GM21447 (cell line): ENCODE measurements at regions not wholly inside any gene's neighbourhood (a gene's known extent, or its start where the extent isn't known, plus 50 kb on each side); places are given as distances from the start of the nearest gene placed in this dataset.

Experiments used
- ATAC-seq: cut with Tn5 transposase; IDR thresholded peaks from one replicate; pipeline ENCODE4 v1.9.1; 2021; ENCODE audit not compliant: unreplicated experiment

DNA sequence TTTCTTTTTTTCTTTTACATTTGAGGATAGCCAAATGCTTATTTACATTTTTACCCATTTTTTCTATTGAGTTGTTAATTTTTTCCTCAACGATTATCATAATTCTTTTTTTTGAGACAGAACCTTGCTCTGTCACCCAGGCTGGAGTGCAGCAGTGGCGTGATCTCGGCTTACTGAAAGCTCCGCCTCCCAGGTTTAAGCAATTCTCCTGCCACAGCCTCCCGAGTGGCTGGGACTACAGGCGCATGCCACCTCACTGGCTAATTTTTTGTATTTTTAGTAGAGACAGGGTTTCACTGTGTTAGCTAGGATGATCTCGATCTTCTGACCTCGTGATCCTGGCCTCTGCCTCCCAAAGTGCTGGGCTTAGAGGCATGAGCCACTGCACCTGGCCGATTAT is 208.7 kb downstream of the LIG4 start:
- no peak for ATAC-seq

DNA sequence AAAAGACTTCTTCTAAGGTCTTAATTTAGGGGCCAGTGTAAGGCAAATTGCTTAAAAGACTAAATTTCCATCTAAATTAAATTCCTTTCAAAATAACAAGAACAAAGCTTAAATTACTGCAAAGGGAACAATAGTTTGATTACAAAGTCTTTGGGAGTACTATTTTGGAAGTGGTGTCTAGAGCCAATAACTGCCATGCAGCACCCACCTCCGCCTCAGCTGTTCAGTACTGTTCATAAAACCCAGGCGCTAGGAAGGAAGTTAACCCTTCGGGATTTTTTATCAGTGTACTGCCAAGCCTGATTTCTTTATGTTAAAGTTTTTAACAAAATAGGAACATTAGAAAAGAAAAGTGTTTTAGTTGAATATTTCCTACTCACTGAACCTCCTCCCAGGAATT is 210.1 kb downstream of the LIG4 start:
- ATAC-seq: no peak

DNA sequence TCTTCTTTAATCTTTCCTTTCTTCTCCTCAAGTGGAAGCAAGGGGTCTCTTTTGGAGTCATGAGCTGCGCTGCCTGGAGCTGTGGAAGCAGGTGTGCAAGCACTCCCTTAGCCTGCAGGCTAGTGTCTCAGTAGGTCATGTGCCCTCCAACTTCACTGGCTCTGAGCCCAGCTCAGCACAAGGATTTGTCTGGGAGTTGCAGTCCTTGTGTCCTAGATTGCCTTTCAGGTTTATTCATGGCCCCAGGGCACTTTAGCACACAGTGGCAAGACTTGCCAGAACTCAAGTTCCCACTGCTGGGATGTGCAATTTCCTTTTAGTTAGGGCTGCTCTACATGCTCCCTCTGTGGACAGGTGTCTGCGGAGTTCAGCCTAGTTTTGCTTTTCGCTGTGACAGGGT is 211.7 kb downstream of the LIG4 start:
- ATAC-seq: no peak

DNA sequence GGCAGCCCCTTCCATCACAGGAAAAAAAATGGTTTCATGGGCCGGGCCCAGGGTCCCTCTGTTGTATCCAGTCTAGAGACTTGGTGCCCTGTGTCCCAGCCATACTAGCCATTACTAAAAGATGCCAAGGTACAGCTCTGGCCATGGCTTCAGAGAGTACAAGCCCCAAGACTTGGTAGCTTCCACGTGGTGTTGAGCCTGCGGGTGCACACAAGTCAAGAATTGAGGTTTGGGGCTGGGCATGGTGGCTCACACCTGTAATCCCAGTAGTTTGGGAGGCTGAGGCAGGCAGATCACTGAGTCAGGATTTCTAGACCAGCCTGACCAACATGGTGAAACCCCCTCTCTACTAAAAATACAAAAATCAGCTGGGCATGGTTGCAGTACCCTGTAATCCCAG is 214.3 kb downstream of the LIG4 start:
- no peak for ATAC-seq

DNA sequence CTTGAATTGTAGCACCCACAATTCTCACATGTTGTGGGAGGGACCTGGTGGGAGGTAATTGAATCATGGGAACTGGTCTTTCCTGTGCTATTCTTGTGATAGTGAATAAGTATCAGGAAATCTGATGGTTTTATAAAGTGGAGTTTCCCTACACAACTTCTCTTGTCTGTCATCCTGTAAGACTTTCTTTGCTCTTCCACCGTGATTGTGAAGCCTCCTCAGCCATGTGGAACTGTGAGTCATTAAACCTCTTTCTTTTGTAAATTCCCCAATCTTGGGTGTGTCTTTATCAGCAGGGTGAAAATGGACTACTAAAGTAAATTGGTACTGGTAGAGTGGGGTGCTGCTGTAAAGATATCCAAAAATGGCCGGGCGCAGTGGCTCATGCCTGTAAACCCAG is 215.6 kb downstream of the LIG4 start:
- ATAC-seq: no peak

DNA sequence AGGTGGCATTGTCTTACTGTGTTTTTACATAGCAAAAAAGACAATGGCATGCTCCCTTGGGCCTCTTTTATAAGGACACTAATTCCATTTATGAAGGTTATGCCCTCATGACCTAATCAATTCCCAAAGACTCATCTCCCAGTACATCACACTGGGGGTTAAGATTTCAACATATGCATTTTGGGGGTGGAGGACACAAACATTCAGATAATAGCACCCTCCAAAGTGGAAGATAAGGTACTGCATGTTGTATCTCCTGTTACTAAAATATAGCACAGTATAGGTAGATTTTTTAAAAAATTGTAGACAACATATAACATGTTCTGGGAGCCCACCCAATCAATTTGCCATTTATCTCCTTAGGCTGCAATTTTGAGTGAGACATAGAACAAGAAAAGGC is 221.2 kb downstream of the LIG4 start:
- ATAC-seq: no peak

DNA sequence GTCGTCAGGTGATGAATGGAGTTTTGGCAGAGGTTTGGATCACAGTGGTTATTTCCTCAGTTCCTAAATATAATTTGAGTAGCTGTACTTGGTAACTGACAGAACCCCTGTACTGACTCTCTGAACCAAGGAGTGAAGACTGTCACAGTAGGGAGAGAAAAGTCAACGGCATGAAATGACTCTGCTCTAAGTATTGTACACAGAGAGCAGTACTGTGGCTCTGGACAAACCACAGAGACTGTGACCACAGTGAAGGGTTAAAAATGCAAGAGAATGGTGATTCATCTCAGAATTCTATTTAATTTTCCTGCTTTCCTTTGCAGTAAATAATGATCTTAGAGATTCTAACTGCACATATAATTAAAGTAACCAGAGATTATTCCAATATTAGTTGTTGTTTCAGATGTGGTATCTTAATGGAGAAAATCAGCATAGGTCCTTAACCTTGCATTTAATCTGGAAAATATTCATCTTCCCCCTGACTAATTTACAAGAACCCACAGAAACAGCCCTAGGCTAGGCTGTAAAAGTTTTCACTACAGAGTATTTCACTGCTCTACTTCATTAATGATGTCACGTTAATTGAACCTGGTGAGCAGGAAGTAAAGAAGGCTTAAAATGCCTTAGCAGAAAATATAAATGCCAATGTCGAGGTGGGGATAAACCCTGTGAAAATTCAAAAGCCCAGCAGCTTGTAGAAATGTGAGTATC is 221.9 kb downstream of the LIG4 start:
- ATAC-seq: no peak

DNA sequence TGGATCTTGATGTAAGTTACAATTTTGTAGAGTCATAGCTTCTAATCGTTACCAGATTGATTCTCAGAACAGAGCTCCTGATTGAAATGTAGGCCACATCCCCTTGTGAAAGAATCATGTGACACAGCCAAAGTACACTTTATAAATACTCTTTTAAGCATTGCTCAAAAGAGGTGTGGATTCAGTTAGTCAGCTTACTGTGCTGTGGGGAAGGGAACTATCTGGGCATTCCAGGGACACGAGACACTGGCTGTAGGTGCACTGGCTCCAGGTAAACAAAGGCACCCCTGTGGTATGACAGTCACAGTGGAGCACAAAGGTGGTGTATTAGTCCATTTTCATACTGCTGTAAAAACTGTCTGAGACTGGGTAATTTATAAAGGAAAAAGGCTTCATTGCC is 222.8 kb downstream of the LIG4 start:
- ATAC-seq: no peak

DNA sequence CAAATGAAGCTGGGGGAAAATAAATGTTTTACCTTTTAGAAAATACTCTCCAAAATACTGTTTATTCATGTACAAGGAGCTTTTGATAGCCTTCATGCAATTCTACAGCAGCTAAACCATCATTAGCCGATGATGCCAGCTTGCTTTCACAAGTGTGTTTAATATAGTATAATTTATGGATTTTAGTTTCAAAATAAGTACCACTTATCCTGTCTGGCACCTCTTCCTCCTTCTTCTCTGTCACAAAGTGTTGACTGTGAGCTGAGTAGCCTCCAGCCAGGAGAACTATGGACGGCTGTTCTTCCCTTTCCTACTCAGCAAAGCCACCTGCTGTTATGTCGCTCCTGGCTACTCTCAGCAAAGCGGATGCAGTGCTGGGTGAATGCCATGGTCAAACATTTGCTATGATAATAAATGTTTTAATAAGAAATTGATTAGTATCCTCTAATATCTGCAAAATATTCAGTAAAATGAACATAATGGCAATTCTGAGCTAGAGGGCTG is 238.2 kb downstream of the LIG4 start:
- ATAC-seq: no peak

DNA sequence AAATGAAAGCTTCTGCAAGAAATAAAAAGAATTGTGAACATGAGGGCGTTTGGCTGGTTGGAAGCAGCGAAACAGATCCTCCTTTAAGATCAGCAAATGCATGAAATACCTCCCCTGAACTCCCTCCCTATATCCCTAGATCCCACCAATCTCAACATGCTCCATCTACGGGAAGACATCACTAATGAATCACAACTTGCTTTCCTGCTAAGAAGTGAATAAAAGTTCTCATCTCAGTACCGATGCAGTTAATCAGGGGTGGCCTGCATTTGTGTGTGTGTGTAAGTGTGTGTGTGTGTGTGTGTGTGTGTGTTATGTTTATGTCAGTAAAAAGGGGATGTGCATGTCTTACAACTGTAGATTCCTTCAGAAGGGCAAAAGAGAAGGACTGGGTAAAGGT is 238.7 kb downstream of the LIG4 start:
- no peak for ATAC-seq

DNA sequence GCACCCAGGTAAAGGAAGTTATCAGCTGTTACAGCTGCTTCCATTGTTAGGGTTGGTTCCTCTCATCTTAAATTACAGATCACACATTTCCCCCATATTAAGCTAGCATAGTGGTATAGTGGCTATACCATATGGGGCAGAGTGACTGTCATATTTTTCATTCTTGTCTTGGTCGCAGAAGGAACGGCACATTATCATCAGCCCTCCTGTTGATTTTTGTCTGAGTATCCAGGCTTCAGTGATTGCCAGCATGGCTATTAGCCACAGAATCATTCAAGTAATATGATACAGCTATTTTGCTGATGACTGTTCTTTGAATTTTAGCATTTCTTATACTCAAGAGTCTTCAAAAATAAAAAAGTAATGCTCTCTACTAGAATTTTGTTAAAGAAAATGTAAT is 240.9 kb downstream of the LIG4 start:
- no peak for ATAC-seq

DNA sequence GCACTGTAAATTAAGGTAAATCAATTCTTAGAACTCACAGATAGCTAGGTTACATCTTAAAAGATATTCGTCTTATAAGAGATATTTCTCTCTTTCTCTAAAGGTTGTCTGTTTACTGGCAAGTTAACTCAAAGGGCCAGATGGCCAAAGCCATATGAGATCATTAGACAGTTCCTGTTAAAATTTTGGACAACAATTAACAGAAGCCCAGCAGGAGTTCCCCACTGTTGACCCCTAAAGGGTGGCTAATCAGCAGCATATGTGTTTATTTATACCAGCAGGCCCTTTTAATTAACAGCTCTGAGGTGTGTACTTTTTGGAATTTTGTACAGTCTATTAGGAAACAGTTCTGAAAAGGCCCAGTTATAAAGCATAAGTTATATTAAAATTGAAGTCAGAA is 245.8 kb downstream of the LIG4 start:
- no peak for ATAC-seq

DNA sequence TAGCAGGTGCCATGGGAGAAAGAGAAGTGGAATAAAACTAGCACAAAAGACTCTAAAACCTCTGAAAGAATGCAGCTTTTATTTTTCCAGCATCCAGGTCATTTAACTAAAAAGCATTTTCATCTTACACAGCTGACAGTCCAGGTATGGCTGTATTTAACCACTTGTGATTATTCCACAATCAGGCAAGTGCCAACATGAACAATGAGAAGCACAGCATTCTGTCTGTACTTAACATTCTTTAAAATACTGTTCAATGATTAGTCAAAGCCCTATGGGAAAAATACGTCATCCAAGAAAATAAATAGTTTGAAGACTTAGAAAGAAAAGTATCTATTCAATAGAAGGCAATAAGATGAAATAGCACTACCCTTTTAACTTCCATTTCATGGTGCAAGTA is 246.9 kb downstream of the LIG4 start:
- ATAC-seq: no peak

DNA sequence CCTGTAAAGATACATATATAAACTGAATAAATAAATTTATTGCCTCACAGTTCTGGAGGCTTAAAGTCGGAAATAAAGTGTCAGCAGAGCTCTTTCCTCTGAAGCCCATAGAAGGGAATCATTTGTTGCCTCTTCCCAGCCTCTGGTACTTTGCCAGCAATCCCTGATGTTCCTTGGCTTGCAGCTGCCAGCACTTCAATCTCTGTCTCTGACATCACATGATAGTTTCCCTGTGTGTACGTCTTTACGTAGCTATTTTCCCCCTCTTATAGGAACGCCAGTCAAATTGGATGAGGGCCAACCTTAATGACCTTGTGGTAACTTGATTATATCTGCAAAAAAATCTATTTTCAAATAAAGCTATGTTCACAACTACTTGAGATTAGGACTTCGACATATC is 250.9 kb downstream of the LIG4 start:
- ATAC-seq: no peak

DNA sequence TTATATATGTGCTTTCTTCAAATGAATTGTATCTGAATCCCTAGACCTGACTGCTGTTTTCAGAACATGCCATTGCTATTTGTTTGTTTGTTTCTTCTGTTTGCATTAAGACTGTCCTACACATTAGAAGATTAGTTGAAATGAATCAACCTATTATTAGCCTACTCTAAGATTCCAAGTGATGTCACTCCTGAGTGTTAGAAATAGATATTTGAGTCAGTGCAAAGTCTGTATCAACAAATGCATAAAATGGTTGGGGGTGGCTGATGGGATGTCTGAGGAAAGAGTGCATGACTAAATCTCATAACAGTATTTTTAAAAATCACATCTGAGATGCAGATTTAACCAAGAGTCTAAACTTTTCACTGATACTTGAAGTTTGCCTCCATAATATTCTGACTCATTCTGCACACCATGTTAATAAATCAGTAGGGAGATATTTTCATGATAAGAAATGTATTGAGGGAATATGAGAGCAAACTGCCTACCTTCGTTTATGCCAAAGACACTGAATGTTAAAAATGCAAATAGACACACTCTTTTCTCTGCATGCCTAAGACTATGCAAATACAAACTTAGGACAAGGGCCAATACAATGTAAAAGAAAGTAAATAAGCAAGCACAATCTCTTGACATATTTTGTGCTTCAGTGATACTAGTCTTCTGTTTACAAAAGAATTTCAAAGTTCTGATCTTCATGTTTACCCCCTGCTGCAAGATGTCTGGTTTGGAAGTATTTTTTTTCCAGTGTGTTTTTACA is 253.3 kb downstream of the LIG4 start:
- no peak for ATAC-seq

DNA sequence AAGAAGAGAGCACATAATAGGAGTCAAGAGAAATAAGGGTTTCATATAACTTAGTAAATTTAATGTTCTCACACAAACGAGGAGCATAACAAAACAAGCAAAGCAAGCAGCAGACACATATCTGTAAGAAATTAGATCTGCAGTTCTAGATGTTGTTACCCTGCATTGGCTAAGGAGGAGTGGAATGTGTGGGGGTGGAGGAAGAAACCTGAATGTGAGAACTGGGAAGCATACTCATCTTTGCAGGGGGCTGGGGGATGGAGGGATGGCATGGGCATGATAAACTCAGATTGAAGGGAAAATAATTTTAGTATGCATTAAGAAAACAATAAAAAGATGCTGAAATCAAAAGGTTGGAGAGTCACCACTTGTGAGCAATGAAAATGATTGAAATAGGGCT is 255.0 kb downstream of the LIG4 start:
- ATAC-seq: no peak

DNA sequence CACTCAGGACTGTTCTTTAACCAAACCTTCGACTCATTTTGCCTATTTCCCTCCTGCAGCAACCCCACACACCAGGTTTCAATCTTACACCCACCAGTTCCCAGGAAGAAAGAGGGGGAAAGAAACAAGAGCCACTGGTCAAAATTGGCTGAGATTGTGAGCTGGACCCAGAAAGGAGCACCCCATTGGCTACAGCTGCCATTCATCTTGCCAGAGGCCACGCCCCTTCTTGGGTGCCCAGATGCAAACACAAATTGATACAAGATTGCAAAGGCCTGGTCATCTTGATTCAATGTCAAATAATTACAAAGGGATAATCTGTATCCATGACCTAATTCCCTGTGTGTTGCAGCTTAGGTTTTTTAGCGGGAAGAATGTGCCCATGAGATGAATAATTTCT is 258.4 kb downstream of the LIG4 start:
- no peak for ATAC-seq

DNA sequence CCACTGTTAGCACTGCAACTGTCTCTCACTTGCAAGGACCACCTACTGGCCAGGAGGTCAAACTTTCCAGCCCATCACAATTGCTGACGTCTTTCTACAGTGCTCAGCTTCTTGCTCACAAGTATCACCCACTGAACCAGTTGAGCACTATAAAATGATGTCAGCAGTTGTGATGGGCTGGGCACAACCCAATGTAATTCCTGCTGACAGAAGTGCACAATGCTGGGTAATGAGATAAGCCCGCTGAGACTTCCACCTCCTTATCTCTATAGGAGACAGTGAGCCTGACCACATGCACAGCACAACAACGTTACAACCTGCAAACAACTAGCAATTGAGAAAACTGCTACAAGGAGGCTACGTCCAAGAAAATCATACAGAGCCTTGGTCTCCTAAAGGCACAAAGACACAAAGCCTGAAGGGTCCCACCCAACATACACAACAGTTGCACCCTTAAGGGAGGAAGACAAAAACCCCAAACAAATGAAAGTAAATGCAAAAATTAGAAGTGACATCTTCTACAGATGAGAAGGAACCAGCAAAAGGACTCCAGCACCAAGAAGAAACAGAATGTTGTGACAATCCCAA is 273.2 kb downstream of the LIG4 start:
- no peak for ATAC-seq

DNA sequence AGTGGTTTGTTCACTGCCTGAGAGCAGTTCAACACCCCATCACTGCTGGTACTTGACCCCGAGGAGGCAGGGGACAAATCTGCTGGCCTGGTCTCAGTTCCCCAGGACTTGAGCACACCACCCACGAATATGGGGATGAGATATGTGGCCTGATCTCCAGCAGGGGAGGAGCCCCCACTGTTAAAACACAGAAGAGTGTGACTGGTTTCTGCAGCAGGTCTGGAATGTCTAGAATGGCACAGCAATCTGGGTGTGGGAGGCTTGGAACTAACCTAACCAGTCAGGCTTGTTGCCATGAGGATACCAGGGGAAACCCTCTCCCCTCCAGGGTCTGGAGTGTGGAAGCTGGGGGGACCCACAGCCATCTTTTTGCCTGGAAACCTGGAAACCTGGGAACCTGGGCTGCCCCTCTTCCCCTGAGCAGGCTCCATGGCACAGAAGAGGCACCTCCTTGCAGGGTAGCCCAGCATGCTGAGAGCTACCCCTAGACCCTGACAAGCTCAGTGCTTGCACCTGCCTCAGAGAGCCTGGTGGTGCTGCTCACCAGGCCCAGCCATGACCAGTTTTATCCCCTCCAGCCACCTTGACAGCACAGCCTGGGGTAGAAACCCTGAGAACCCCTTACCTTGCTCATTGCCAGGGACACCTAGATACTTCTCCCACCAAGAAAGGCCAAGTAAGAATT is 273.8 kb downstream of the LIG4 start:
- ATAC-seq: no peak

DNA sequence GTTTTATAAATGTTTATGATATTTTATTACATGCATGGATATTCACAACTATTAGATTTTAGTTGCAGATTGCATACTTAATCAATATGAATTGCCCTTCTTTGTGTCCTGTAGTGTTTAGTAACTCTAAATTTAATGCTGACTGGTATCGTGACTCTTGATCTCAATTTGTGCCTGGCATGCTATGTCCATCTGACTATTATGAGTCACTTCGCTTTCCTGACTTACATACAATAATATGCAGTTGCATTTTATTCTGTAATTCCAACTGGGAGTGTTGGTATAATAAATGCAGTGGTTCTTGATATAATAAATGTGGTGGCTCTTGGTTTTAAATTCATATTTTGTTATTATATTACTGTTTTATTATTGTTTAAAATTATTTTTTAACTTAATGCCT is 277.5 kb downstream of the LIG4 start:
- no peak for ATAC-seq

DNA sequence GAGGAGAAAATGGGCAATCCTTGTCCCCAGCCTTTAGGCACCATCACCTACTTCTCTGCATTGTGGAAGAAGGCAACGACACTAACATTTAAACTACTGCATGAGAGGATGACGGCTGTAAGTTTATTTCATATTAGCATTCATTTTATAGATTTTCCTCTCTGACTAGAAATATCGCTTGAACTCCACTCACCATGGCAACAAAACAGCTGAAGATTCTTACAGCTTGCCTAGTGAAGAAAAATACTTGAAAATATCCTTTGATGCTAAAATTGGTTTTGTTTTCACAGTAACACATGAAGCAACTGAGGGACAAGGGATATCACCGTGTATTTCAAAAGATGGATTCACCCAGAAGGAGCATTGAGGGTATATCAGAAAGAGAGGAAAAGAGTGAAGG is 284.3 kb downstream of the LIG4 start:
- no peak for ATAC-seq

DNA sequence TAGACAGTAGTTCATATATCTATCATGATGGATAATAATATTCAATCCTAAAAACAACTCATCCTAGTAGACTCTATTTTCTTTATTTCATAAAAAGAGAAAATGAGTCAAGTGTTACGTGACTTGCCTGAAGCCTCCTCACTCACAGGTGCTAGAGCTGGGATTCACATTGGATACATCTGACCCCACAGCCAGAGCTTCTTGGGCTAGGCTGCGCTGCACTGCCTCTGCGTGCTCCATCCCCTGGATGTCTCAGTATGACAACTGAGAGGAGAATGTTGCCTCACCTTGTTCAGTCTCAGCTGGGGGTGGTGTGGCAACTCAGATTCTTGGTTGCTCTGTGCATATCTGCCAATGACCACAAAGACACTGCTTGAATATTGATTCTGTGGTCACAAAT is 286.6 kb downstream of the LIG4 start:
- no peak for ATAC-seq
